ENCODE measurements at regions not wholly inside any gene's neighbourhood (a gene's known extent, or its start where the extent isn't known, plus 50 kb on each side); places are given as distances from the start of the nearest gene placed in this dataset.

DNA sequence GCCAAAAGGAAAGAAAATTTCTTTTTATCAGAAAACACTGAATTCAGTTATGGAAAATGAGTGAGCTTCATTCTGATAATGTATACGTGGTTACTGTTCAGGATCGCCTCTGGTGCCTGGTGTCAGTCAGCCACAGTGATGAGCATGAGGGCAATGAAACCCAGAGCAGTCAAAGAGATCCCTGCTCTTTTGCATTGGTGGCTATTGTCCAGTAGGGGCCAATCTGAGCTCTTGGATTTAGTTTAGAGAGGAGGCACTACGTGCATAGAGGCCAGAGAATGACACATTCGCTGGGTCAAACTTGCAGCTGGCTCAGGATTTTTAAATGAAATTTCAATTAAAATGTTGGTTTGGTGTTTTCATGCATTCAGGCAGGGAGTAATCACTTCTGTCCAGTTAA is 522.9 kb downstream of the TMEM182 start:
- no peak for DNase-seq

DNA sequence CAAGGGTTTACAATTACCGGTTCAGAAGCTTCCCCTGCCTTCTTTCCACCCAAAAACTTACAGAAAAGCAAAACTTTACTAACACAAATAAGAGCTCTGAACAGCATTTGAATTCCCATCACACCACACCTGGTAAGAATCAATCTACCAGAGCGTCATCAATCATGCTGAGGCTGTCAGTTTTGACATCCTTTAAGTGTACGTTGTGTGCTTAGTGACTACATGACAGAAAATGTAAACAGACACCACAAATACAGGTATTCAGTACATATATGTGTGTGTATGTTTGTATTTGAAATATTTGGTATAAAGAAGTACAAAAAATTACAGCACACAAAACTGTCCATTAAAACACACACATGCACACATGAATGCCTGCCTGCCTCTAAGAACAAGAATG is 523.5 kb downstream of the TMEM182 start:
- DNase-seq: no peak

DNA sequence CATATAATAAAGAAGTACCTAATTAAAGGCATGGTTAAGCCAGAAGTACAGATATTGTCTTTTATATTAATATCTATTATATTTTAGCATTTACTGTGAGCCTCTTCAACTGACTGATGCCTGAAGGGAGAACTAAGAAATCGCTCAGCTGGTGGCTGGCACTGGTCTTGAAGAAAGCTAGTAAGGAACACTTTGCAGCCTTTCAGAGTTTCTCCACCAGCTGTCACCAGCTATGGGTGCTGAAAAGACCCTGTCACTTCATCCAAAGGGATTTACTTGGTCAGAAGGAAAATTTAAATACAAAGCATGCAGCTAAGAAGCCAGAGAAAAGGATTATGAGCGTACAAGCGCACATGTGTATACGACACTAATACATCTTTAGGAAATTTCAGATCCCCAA is 525.9 kb downstream of the TMEM182 start:
- DNase-seq: no peak

DNA sequence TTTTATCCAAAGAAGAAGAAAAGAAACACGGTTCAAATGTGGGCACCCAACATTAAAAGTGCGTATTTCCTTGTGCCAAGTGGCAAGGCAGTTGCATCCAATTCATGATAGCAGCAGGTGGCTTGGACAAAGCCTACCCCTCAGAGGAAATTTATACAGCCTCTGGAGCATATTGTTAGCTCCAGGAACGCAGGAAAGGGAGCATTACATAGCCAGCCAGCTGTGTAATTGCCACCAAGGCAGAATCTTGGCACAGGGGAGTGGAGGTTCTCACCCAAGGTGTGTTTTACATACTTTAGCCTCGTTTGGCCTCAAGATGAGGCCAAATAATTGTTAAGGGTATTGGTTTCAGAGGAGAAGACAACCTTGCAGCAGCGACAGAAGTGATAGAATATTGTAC is 526.9 kb downstream of the TMEM182 start:
- no peak for DNase-seq

DNA sequence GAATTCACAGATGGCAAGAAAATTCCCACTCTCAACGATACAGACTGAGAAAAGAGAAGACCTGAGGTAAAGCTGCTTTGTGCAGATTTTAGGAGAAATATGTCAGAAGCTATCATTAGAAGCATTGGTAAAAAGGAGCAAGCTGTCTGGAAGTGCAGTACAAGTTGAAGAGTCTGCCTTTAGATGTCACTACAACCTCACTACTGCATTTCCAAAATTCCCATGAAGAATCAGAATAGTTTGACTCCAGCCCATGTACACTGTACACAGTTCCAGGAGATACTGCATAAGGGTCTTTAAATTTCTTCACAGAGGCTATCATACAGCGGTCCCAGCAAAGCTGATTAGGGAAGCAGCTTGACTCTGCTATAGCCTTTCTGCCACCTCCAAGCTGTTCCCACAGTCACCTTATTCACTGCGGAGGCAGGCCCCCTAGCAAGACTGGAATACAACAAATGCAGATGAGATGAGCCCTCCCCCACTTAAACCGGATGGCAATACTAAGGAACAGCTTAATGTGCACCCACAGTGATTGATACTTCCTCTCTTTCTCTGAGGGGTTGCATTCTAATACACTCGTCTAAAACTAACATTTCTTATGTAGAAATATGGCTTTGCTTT is 527.4 kb downstream of the TMEM182 start:
- DNase-seq: no peak

DNA sequence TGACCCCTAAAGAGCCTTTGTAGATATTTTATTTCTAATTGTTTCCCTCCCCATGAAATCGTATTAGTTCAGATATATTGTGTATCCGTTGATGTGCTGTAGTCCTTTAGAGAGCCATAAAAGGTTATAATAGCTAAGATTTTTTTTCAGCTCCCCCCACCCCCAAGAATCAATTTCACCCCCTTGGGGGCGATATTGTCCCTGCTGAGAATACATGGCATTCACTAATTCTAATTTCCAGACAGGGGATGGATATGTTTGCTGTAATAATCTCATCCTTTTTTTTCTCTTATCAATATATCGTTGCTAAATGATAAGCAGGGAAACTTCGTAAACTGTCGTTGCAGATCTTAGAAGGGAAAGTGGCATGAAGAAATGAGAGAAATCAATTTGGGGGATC is 530.7 kb downstream of the TMEM182 start:
- DNase-seq: no peak

DNA sequence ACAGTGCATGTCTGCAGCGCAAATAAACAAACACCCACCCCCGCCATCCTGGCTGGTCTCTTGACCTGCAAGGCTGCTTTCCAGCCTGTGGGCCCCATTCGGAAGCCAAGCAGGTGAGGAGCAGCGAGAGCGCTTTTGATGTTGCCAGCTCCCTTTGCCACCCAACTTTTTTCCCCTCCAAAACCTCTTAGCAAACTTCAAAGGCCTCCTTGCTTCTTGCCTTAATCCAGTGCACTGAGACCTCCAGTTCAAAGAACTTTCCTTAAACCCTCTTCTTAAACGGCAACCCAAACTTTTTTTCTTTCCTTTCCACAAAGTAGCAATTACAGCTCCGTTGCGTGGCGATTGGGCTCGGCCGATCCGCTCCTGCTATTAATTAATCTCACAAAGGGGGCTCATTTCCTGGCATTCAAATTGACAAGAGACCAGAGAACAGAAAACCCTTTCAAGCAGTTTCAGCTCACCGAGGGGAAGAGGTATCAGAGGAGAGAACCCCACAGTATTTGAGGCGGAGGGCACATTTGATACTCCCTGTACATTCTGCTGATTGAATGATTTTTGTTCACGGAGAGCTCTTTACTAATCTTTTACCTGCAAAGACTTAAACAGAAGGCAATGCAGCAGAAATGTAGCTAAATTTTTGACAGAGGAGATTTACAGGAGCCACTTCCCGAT is 531.4 kb downstream of the TMEM182 start:
- DNase-seq: no peak

DNA sequence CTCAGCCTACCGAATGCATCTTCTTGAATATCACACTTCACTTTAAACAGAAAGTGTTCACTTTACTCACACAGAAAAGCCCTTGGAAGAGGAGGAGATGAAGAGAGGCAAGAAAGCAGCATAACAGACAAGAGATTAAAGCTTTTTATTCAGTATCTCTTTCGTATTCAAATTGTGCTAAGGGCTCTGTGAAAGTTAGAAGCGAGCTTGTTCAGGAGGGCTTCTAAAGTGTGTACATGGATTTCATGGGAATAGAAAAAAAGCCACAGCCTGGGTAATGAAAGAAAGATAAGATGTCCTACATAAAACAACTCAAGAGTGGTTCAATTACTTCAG is 531.9 kb downstream of the TMEM182 start:
- DNase-seq: no peak

DNA sequence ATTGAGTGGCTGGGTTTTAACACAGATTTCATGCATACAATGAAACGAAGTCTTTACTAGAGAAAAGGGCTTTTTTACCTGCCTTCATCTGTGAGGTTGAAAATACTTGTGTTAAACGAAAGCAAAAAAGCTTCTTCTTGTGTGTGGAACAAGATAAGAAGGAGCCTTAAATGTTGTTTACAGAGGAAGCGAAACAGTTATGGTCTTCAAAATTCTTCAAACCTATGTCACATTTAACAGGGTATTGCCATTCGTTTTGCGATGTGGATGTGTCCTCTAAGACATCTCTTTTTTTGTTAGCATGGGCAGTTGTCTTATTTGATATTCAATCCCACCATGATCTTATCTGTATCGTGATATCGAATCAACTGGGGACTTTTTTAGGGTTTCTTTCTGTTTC is 532.6 kb downstream of the TMEM182 start:
- DNase-seq: no peak

DNA sequence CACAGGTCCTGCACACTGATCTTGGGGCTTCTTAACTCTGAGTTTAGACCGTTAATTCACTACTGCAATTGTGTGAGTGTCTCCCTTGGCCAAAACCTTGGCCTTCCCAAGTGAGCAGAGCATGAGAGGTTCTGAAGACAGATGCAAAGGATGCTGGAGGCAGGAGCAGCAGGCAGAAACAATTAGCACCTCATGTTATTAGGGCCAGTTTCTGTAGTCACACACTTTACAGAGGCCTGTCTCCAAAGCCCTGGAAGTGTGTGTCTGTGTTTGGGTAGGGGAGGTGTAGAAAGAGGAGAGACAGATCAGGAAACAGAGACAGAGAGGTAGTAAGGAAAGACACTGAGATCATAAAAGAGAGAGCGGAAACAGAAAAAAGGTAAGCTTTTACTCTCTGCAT is 533.8 kb downstream of the TMEM182 start:
- no peak for DNase-seq

DNA sequence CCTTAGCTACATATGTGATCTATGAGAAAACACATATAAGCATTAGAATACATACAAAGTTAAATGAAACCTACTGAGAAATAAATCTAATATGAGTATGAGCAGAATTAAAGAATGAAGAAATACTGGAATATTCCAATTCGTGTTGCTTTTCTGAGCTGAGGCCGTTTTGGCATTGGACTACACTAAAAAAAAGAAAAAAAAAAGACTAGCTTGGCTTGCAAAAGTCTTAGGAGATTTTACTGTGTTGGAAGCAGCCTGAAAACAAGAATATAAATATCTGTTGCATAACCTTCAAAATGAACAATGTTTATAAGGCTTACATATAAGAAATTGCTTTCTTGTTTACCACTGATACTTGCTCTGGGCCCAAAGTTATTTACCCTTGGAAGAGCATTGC is 562.8 kb downstream of the TMEM182 start:
- no peak for DNase-seq

DNA sequence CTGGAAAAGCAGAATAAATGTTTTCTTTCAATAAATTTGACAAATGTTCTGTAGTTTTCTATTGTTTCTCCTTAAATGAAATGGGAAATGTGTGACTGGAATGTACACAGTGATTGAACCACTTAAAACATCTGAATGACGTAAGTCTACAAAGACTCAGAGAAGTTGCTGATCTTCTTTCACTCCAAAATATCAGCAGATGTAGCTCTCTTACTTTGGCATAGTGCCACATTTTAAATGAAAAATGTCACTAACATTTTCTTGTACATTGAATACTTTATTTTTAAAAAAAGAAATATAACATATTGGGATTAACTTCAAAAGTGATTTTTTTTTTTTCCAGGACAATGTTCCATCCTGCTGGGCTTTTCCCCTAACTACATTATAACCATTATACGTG is 565.6 kb downstream of the TMEM182 start:
- no peak for DNase-seq

DNA sequence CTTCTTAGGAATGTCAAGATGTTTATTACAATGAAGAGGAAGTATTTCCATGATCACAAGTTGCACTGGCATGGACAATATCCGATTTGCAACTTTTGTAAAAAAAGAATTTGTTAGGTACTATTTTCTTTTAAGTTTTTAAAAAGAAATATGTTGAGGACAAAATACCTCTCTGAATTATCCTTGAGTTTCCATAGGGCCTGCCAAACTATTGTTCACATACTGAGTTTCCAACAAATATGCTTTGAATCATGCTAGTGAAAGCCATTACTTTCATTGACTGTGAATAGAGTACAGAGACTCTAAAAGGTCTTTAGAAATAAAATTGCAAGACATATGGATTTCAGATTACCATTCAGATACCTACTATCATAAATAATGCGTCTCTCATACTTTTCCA is 566.1 kb downstream of the TMEM182 start:
- DNase-seq: no peak

DNA sequence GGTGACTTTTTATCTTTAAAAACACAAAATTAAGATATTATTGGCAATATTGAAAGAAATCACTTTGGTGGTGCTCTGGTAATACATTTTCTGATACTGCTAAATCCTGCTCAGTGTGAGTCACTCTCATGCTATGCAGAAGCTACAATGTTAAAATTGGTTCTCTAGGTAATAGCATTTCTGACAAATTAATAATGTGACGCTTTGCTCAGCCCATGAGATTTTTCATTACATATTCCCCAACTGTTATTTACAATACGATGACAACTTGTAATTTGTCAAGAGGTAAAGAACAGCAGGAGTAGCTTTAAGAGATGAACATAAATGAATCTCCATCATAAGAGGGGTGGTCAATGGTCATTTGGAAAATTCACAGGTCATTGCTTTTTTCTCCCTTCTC is 573.6 kb downstream of the TMEM182 start:
- DNase-seq: no peak

DNA sequence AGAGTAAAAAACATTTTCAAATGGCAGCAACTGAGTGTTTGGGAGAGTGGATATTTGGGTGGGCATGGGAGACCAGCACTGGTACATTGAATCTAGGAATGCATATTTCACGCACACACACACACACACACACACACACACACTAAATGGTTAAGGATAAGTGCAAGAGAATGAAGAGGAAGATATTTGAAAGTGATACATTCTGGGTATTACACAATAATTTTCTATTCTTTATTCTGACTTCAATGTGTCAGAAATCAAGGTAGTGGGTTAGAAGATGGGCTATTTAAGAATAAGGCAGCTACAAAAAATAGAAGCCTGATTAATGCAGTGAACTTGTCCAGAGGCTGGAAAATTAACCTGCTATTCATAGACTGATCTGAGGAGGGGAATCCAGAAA is 577.0 kb downstream of the TMEM182 start:
- DNase-seq: no peak

DNA sequence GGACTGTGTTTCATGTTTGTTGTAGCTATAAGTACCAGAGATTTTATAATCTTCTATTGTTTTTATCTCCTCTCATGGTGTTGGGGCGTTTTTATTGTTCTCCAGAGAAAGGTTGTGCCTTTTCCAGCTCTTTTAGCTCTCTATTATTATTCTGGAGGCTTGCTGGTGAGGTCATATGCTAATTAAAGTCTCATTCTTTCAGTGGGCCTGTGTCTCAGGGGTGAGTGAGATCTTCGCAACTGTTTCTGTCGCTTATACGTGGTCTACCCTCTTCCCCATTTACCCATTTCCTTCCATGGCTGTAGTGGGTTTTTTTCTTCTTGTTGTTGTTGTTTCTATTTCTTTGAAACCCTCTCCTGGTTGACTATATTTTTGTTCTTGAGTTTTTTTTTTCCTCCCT is 584.9 kb downstream of the TMEM182 start:
- DNase-seq: no peak

DNA sequence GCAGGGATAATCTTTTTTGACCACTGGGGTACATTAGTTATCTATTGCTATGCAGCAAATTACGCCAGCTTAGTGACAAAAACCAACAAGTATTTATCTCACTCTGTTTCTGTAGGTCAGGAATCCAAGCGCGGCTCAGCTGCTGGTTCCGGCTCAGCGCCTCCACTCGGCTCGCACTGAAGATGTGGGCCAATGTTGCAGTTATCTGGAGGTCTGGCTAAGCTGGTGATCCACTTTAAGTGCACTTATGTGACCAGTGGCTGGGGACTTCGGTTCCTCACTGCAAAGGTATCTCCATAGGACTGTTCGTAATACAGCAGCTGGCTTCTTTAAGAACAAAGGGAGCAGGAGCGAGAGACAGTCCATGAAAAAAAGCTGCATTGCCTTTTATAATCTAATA is 591.9 kb downstream of the TMEM182 start:
- DNase-seq: no peak

DNA sequence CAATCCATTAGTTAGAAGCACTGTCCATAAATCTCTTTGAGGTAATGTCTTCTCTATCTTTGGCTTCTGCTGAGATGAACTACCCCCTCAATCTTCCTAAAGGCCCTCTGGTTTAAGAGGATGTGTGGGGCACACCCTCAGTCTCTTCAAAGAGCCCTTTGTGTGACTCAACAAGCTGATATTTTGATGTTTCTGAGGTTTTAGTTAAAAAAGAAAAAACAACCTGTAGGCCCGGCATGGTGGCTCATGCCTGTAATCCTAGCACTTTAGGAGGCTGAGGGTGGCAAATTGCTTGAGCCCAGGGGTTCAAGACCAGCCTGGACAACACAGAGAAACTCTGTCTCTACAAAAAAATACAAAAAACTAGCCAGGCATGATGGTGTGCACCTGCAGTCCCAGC is 593.5 kb downstream of the TMEM182 start:
- no peak for DNase-seq

DNA sequence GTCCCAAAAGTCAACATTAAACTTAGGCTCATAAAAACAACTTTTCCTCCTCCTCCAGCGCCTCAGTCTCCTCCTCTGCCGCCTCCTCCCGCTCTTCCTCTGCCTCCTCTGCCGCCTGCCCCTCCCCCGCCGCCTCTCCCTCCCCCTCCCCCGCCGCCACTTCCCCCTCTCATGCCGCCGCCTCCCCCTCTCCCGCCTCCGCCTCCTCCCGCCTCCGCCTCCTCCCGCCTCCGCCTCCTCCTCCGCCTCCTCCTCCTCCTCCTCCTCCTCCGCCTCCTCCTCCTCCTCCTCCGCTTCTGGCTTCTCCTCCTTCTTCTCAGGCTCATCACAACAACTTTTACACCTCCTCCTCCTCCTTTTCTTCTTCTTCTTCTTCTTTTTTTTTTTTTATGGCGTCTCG is 599.9 kb downstream of the TMEM182 start:
- no peak for DNase-seq

DNA sequence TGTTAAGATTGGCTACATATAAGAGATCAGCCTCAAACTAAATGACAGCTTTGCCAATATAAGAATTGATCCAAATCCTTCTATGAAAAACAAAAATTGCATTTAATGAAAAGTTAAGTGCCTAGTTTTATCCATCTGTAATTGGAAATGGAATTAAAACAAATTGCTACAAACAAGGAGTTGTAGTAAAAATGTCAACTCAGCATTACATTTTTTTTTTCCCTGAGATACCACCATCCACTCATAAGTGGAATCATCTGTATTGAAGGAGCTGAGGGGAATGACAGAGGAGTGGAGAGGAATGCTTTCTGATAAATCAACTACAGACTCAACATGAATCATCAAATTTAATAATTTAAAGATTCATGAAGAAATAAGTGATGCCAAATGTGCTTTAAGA is 601.8 kb downstream of the TMEM182 start:
- no peak for DNase-seq

DNA sequence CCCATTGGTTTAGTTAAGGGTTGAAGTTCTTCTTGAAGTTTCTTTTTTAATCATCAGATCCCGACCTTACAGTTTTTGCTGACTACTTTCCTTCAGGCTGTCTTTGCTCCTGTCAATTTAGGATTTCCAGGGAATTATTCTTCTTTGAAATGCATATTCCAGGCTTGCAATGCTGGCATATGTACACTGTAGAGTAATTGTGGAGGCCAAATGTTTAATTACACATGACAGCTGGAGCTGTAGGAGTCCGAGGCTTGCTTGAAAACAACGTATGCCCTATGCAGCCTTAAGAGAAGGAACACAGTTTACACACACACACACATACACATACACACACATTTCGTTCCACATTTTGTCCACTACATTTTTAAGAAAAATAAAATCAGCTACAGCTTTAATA is 602.3 kb downstream of the TMEM182 start:
- DNase-seq: no peak

DNA sequence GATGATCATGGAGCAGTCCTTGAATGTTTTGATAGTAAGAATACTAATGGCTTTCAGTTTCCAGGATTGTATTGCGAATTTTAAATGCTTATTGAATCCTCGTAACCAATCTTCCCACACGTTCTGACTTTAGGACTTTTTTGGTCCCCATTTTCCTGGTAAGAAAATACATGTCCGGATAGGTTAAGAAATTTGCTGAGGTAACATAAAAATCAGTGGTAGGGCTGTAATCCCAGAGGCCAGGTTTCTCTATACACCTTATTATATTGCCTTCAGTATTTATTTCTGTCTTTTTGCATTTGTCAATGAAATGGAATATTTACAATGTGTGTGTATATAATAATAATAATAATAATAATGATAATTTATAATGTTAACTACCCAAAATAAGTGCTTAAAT is 603.2 kb downstream of the TMEM182 start:
- no peak for DNase-seq

DNA sequence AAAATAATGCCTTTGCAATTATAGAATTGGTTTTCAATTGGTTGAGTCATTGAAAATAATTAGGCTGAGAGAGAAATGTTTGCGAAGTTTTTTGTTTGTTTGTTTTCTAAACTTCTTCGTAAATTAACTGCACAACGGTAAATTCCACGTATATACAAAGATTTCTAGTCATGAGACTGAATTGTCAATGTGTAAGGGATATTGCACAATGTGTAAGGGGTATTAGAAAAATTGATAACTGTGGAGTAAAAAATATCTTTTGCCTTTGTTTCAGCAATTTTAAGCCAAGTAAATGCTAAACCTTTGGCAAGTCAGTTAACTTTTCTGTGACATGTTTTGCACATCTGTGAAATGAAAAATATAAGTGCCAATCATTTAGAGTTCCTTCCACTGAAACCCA is 606.0 kb downstream of the TMEM182 start:
- DNase-seq: no peak

DNA sequence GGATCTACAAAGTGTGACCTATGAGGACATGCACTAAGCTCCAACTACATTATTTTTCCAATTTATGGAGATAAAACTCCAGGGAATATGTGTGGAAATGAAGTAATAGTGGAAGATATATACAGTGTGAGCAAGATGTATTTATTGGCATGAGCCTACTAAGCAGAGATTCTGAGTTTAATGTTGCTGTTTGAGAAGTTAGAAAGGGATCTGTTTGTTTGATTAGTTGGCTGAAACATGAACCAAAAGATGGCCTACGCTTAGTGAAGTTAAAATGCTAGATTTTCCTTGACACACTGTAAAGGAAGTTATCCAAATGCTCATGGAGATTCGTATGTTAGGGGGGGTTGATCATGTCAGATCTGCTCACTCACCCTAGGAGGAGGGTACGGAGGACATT is 621.7 kb downstream of the TMEM182 start:
- no peak for DNase-seq

DNA sequence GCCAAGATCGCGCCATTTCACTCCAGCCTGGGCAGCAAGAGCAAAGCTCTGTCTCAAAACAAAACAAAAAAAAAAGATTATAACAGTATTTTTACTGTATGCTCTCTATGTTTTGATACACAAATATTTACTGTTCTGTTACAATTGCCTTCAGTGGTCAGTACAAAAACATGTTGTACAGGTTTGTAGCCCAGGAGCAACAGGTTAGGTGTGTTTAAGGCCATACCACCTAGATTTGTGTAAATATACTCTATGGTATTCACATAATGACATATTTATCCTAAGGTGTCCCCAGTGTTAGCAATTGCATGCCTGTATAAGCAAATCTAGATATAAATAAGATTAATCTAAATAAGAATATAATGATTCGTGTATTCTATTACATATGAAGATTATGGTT is 625.0 kb downstream of the TMEM182 start:
- DNase-seq: no peak

DNA sequence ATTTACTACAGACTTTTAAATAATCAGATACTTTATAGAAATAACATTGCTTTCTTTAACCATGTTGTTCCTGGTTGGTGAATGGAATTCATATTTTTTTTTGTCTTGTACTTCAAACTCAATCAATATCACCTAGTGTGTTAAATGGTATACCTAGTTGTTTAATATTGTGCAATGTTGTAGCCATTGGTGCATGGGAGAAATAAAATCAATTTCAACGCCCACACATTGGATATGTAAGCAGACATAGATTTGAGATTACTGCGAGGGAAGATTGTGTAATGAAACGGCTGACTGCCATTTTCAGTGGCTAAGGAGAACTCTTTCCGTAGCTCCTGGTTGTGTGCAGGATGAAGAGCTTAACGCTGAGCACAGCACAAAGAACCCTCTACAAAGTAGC is 626.1 kb downstream of the TMEM182 start:
- no peak for DNase-seq
